Fibroblast of villous mesenchyme (primary cell): ENCODE measurements at regions not wholly inside any gene's neighbourhood (a gene's known extent, or its start where the extent isn't known, plus 50 kb on each side); places are given as distances from the start of the nearest gene placed in this dataset.

Source experiments
- DNase-seq: peaks from one replicate; pipeline ENCODE4 v3.0.0-alpha.2; 2010; ENCODE audit warnings: low read depth
- H3K4me3 ChIP-seq: 2 replicates; pipeline ENCODE4 v1.5.1; 2011; ENCODE audit warnings: low read depth, mild to moderate bottlenecking, low read length
- CTCF ChIP-seq: IDR thresholded peaks from 2 replicates; pipeline ENCODE4 v1.5.1; 2012; ENCODE audit warnings: low read depth, mild to moderate bottlenecking, low read length; ENCODE audit not compliant: insufficient read depth

DNA sequence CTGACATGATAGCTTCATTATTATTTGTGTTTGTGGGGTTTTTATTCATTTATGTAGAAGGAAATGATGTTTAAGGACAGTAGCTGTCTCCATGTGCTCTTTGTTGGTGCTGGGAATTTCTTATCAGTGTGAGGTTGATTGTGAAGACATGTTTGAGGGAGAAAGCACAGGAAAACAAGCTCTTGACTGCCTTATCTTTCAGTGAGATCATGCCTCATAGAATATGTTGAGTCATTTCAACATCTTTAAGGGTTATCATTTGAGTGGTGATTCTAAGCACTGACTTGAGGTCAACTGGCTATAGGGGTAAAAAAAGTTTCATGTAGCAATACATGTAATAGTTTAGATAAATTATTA is 405.1 kb upstream of the ADAMTS5 start:
- TF ChIP-seq CTCF = no peak
- H3K4me3 ChIP-seq = no peak overlapping the region
- DNase-seq = peak; percentile 90

GRCh38 chr21:27371115-27371974 is 404.5 kb upstream of the ADAMTS5 start:
- DNase-seq = no peak
- no peak overlapping the region for H3K4me3 ChIP-seq
- TF ChIP-seq CTCF = no peak

- TF ChIP-seq CTCF = no peak
- no peak for DNase-seq
- H3K4me3 ChIP-seq = no peak overlapping the region
These were observed 403.2 kb upstream of the ADAMTS5 start for GRCh38 chr21:27369978-27370571.

GRCh38 chr21:27369234-27369633 is 402.3 kb upstream of the ADAMTS5 start:
- no peak for TF ChIP-seq CTCF
- no peak for DNase-seq
- no peak overlapping the region for H3K4me3 ChIP-seq

DNA sequence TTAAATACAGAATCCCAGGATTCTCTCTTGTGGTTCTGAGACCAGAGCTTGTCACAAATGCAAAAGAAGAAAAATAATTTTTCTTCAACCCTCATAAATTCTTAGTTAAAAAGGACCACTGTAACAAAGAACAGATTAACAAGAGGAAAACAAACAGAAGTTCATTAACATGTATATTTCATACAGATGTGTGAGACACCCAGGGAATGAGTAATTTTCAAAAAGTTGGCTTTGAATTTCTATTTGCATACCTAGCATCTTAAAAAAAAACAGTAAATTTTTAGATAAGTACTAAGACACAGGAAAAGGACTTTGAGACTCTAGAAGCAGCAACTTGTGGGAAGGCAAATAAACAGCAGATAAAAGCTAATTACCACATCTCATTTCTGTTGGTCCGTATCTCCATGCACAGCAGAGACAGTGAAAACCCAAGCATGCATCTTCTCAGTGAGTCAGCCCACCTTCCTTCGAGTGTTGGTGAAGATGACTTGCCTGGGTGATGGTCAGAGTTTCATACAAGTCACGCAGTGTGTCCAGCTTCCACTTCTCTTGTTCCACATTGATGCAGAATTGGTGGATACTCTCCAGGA is 399.9 kb upstream of the ADAMTS5 start:
- no peak overlapping the region for H3K4me3 ChIP-seq
- DNase-seq = peak; percentile 69
- TF ChIP-seq CTCF = no peak

GRCh38 chr21:27366036-27366435 is 399.1 kb upstream of the ADAMTS5 start:
- H3K4me3 ChIP-seq = no peak overlapping the region
- TF ChIP-seq CTCF = no peak
- DNase-seq = no peak
